NCI-H446 treated with DMSO at 0.1 percent for 48 hours (cell line): ENCODE measurements at regions not wholly inside any gene's neighbourhood (a gene's known extent, or its start where the extent isn't known, plus 50 kb on each side); places are given as distances from the start of the nearest gene placed in this dataset.

Experiments used
- DNase-seq: peaks from one replicate; lab custom pipeline; 2025; lab: John Stamatoyannopoulos, UW

DNA sequence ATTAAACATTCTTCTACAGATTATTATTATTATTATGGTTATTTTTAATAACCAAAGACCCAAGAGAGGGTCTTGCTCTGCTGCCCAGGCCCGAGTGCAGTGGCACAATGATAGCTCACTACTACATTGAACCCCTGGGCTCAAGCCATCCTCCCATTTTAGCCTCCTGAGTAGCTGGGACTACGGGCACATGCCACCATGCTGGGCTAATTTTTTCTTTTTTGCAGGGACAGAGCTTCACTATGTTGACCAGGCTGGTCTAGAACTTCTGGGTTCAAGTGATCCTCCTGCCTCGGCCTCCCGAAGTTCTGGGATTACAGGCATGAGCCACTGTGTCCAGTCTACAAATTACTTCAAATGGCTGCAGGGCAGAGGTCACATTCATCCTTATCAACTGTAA, 179.8 kb downstream of the KCNRG start:
- no peak for DNase-seq

DNA sequence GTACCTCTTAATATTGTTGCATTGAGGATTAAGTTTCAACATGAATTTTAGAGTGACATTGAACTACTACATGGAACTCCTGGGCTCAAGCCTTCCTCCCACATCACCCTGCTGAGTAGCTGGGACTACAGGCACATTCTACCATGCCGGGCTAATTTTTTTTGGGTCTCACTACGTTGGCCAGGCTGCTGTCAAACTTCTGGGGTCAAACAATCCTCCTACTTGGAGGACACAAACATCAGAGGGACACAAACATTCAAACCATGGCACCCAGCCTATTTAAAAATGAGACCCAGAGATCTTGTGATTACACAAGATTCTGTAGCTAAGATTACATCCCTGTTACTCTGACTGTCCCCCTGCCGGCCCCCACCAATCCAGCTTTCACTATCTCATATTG, 180.9 kb downstream of the KCNRG start:
- DNase-seq, result no peak

DNA sequence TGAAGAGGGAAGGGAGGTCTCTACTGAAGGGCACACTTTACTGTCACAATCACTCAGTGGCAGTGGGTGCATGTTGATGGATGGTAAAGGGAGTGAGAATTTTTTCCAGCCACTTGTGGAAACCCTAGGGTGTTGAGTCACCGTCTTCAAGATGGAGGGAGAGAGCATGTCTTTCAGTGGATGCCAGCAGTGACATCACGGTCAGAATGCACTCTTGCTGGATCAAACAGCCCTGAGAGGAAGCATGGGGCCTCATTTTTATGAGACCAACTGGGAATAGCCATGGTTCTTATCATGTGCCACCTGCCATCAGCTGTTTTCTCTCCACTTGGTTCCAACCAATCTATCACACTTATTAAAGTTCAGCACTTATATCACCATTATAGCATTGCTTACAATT, 182.5 kb downstream of the KCNRG start:
- DNase-seq, result no peak

DNA sequence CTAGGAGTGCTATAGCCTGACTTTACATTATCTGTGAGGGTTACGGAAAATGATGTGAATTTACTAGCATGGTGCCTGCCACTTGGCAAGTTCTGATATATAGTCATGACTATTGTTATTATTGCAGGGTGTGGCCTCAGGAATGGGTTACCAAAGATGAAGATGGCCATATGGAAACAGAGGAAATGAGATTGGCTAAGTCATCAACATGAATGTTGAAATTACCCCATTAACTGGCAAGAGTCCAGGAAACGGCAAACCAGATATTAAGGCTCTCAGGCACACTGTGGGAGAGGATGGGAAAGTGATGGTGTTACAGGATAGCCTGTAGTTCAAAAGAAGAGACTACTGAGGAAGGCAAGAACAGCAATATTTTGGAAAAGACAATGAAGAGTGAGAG, 183.3 kb downstream of the KCNRG start:
- DNase-seq, result peak; percentile 12

DNA sequence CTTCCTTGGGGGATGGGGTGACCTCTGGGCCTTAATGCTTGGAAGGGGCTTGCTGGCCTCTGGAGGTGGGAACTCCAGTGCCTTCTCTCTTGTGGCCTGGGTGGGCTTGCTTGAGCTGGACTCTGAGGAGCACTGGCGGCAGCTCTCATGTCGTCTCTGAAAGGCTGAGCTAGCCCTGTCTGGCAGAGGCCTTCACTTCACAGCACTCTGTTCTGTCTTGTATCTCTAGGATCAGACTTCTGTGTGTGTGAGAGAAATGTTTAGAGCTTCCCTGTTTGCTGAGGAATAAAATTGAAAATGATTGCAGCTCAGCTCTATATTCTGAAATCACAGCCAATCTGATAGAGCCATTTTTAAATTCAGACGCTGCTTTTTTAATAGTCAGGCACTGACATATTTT, 185.3 kb downstream of the KCNRG start:
- DNase-seq, result no peak

DNA sequence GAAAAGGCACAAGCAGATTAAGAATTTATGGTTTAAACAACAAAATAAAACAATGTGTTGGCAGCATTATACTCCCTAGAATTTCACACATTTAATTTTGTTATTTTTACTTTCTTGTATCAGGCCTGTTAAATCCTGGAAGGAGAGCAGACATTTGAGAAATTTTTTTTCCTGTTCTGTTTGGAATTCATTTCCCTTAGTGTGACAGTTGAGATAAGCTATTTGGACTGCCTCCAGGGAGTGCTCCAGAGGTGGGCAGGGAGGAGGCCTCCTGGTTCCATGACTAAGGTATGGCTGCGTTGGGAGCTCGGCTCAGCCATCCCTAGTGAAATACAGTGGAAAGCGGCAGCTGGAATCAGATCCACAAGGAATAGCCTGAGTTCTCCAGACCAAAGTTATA, 185.7 kb downstream of the KCNRG start:
- no peak for DNase-seq

DNA sequence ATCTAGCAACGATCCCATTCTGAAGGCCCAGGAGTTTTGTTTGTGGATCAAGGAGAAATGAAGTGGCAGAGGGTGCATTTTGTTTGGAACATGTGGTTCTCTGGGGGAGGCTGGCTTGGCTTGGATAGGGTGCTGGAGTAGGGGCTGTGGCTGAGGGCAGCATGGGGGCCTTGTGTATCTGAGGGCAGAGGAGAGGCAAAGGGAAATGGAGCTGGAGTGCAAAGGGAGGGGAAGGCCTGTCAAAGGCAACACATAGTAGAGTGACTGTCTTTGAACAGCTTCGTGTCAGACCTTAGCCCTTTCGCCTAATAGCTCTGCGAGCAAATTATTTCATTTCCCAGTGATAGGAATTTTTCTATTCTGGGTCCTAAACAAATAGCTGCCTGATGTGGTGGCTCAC, 187.2 kb downstream of the KCNRG start:
- DNase-seq, result no peak

DNA sequence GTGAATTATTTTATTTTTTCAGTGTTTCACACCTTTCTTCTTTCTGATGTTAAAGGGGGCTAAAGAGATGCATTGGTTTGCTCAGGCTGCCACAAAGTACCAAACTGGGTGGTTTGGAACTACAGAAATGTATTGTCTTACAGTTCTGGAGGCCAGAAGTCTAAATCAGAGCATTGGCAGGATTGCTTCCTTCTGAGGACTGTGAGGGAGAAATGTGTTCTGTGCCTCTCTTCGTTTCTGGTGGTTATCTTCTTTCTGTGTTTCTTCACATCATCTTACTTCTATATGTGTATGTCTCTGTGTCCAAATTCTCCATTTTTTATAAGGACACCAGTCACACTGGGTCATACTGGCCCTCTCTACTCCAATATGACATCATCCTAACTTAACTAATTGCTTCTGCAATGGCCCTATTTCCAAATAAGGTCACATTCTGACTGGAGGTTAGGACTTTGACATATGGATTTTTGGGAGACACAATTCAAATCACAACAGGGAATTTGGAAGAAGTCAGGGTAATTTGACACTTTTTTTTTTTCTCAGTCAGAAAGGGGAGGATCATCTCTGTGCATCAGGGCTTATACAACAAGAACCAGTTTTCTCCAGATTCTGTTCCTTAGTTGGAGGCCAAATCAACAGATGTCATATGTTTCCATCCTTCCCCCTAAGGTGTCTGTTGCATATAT, 188.2 kb downstream of the KCNRG start:
- peak; percentile 90 for DNase-seq

DNA sequence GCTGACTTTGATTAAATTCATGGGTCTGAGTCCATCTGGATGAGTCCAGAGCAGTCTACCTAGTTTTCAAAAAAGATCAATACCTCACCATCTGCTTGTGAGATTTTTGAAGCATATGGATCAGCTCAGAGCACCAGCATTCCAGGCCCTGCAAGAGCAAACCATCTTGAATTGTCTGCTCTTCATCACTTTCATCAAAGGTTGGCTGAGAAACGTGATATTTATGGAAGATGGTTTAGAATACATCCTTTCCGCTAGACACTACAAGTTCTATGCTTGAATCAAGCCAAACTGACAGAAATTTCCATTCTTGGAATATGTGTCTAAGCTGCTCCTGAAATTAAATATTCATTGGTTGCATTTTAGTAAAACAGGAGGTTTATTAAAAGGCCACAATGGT, 190.3 kb downstream of the KCNRG start:
- peak; percentile 48 for DNase-seq

DNA sequence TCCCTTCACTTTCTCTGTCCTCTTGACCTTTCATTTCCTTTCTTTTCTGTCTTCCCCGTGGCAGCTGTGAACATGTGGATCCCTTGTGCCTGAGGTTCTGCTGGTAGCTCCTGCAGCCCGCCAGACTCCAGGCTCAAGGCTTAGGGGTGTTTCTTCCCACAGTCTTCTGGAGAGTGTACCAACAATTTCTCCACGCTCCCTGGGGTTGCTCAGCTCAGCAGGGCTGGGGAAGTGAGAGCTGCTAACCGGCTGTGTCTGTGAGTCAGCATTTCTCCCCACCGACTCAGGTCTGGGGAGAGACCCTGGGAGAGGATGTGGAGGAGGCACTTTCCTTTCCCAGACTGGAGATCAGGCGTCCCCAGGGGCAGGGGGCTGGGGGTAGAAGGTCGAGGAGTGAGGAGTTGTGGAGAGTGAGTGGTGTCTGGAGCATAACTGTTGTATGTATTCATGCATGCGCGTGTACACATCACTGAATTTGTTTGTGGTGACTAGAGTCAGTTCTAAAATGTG, 193.6 kb downstream of the KCNRG start:
- peak; percentile 12 for DNase-seq

DNA sequence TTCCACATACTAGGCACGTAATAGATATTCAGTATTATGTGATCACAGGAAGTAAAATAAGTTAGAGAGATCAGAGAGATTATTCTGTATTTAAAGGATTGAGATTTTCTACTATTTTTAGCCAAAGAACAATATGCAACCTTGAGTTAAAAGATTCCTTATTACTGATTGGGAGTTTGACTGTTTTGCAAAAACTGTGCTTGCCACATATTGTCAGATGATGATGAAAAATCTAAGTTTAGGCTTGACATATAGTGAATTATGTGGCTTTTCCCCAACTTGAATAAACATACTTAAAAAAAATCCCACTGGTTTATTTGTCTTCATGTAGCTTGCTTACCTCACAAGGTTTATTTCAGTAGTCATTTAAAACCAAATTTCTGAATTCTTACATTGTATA, 194.4 kb downstream of the KCNRG start:
- DNase-seq, result no peak

DNA sequence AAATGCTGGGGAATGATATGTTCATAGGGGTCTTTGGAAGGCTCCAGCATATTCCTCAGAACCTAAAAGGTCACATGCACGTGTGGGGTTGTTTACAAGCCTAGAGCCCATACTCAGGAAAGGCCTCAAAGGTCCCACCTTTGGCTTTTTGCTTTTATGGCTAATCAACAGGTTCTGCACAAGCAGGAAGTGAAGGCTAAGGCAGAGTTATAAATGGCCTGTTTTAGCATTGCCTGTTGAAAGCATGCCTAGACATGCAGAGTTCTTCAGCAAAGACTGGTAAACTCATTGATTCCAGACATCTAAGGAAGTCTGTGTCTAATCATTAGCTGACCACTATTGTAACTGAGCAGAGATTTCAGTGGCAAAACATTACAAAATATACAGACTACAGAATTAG, 198.3 kb downstream of the KCNRG start:
- no peak for DNase-seq

DNA sequence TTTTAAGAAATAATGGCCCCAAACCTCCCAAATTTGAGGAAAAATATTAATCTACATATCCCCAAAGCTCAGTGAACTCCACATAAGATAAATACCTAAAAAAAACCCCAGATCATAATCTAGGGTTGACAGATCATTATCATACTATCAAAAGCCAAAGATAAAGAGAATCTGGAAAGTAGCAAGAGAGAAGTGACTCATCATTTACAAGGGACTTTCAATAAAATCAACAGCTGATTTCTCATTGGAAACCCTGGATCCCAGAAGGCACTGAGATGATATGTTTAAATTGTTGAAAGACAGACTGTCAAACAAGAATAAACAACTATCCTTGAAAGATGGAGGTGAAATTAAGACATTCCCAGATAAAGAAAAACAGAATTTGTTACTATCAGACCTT, 199.3 kb downstream of the KCNRG start:
- no peak for DNase-seq

DNA sequence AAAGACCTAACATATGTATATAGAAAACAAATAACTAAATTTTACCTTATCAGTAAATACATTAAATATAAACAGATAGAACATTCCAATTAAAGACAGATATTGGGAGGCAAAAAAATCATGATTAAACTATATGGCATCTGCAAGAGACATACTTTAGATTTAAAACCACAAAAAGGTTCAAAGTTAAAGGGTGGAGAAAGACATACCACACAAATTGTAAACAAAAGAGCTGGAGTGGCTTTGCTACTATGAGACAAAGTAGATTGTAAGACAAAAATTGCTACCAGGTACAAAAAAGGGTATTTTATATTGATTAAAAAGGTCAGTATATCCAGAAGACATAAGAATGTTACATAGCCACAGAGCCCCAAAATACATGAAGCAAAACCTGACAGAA, 200.2 kb downstream of the KCNRG start:
- no peak for DNase-seq

DNA sequence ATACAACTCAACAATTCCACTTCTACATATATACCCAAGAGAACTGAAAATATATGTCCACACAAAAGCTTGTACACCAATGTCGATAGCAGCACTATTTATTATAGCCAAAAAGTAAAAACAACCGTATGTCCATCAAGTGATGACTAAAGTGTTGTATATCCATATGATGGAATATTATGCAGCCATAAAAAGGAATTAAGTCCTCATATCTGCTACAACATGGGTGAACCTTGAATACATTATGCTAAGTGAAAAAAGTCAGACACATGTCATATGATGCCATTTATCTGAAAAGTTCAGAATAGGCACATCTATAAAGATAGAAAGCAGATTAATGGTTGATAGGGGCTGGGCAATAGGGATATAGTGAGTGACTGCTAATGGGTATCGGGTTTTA, 204.5 kb downstream of the KCNRG start:
- no peak for DNase-seq

DNA sequence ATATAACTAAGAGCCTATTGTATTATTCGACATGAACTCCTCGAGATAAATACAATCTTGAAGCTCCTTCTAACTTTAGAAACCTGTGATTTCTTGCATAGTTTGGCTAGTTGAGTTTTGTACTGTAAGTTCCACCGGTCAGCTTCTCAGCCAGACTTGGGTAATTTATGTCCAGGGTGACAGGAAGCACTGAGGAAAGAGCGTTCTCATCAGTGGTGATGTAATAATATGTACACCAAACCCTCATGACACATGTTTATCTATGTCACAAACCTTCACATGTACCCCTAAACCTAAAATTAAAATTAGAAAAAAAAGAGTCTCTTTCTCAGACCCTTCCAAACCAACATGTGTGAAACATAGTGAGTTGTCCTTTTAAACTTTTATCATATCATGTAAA, 205.7 kb downstream of the KCNRG start:
- no peak for DNase-seq

DNA sequence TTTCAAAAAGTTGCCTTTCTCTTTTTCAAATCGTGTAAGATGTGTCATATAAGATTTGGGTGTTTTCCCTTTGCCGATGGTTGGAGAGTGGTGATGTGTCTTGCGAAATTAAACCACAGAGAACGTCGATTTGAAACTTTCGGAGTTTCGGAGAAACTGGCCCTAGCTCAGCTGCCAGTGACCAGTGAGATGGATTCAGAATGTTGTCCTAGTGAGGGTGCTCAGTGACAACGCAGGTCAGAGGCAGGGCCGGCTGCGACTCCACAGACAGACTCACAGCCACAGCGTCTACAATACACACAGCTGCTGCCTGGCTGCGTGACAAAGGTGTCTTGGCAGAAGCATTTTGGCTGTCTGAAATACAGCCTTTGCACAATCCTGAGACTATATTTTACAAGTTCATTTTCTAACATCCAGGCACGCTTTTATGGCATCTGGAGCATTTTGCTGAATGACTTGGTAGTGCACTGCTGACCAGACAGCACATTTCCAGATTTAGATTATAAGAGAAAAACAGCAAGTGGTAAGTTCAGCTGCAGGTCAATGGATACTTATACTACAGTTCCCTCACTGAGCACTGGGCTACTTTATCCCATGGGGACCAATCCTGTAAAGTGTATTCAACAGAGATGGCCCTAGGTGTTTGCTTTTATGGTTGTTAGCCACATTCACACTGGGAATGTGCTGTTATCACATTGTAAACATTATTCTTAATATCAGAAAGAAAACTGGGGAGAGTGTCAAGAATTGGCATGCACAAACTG, 207.5 kb downstream of the KCNRG start:
- peak; percentile 35 for DNase-seq

DNA sequence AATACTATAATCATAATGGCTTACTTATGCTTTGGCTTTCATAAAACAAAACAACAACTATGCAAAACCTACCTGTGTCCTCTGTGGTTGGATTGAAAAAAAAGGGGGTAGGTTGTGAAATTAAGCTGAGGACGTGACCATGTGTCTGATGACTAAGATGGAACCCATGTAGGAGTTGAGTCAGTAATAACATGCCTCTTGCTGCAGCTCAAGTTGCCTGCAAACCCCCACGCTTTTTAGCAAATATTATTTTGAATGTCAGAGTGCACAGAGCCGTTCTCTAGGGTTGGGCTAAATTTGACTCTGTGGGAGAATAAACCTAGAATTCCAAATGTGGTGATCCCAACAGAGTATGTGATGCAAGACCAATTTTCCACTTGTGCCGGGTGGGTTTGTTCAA, 209.3 kb downstream of the KCNRG start:
- DNase-seq, result no peak

DNA sequence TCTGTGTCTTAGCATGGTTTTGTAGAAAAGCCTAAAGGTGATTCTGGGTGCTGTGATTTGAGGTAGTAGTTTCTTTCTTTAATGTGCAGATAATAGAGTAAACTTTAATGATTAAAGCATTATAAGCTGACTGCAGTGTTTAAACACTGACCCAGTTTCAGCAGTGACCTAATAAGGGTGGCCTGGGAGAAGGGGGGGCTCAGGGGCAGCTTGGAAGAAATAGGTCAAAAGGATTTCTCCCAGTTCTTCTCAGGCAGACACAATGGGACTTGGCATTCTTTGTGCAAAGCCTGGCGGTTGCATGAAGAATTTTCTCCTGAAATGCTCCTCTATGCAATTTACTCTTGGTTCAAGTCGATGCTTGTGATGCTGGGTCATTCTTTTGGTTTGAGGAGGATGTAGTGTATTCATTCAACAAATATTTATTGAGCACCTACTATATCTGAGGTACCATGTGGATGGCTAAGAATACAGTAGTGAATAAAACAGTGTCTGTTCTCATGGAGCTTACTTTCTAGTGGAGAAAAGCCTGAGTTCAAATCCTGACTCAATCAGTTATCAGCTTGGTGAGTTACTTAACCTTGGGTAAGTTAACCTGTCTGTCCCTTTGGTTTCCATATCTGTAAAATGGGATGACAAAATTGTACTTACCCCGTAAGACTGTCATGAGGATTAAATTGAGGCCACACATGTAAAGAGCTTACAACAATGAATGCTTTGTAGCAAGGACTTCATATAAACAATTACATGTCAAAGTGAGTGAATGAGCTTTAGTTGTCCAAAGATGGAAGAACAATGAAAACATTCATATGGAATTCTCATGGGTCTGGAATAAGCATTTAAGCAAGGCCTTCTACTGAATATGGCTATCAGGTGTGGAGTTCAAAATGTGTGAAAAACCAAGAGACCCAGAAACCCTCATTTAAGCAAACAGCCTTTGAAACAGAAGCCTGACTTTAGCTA, 210.2 kb downstream of the KCNRG start:
- no peak for DNase-seq

DNA sequence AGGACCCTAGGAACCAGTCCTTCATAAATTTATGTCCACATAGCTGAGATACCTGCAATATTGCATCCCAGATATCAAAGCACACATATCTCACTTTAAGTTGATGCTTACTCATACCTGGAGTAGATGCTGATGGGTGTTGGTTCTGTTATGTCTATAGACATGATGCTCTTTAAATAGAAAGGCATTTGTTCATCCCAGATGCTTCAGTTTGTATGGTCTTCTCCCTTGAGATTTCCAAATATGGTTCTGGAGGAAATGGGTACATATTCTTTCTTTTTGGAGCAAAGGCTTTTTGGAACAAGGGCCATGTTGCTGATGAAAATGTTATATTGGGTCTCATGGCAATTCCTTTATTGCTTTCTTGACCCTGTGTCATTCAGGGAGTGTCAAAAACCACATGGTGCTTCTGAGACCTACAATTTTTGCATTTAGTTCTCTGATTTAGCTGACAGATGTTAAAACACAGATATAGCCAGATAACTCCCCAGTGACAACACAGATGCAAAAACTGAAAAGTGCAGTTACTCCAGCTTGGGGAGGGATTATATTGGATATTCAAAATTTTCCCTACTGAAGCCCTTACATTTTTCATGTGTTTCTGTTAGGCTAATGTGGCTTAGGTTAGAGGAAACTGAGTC, 211.4 kb downstream of the KCNRG start:
- no peak for DNase-seq

DNA sequence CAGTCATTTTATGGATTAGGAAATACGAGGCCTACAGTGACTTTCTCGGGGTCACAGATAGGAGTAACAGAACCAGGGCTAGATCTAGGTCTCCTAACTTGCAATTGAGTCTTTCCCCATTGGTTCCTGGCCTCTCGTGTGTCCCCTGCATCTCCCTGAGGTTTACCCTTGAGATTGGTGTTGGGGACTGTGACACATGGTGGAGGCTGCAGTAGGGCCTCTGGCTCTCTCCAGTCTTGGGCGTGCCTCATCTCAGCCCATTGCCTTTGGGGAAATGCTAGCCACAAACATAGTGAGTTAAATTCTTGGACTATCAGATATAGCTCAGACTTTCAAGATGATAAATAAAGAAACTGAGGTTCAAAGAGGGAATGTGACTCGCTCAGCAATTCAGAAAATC, 212.1 kb downstream of the KCNRG start:
- DNase-seq, result no peak

DNA sequence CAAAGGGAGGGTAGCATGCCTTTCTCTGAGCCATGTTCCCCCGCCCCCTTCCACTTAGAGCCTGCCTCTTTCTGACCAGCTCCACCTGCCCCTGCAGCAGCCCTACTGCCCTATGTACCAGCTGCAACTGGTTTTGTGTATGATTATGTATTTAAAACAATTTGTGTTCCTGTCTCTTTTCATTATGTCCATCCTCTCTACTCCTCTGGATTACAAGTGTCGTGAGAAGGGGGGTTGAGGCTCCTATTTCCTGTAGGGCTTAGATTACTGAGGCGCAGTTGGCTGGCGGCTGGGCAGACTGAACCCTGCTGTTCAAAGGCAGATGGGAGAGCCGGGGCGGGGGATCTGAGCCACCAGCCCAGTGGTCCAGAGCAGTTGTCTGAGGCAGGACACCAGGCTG, 213.3 kb downstream of the KCNRG start:
- DNase-seq, result no peak
